H1 (cell line): ENCODE measurements at regions not wholly inside any gene's neighbourhood (a gene's known extent, or its start where the extent isn't known, plus 50 kb on each side); places are given as distances from the start of the nearest gene placed in this dataset.

ENCODE experiments used
- CHD7 ChIP-seq: fragments of 300-600 bp; sonication (generic); IDR thresholded peaks from 2 replicates; pipeline ENCODE4 v1.7.1; 2012; ENCODE audit warnings: low read length, moderate library complexity, mild to moderate bottlenecking, inconsistent platforms; ENCODE audit not compliant: insufficient replicate concordance

- TF ChIP-seq CHD7 = no peak
These were observed 215.5 kb downstream of the GPAT3 start (continued) for GRCh38 chr4:83751336-83751949.
